Fibroblast of lung (primary cell): ENCODE measurements at regions not wholly inside any gene's neighbourhood (a gene's known extent, or its start where the extent isn't known, plus 50 kb on each side); places are given as distances from the start of the nearest gene placed in this dataset.

ENCODE experiments used
- EZH2 ChIP-seq: IDR thresholded peaks from 2 replicates; pipeline ENCODE4 v1.5.1; 2012; ENCODE audit warnings: low read length, control low read depth, mild to moderate bottlenecking; ENCODE audit errors: missing control alignments
- TF ChIP-seq, protein P1 (sequence below), 2 donors: IDR thresholded peaks in 1 of 2; conservative IDR thresholded peaks in 1 of 2; 1 replicate in 1 of 2; 2 replicates in 1 of 2; pipeline ENCODE4 v1.5.1; 2011 to 2012; ENCODE audit warnings: low read length in 2 of 2, control low read depth in 1 of 2, inconsistent platforms in 1 of 2, low read depth in 1 of 2, mild to moderate bottlenecking in 1 of 2

DNA sequence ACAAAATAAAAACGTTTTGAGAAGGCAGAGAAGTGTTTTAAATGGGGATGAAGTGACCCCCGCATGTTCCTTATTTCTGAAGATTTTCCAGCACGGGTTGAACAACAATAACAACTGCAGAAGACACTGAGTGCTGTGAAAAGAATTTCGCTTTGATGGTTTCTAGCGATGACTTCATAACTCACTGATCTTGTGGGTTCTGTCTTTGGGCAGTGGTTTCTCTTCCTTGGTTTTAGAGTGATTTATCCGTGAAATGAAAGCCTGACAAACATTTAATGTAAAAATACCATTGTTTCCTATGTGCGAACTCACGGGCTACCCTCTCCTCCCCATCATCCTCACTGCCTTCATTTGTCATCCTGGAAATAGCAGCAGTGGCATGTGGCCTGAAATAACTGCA, 793.9 kb downstream of the QKI start:
- TF ChIP-seq, protein P1, sequence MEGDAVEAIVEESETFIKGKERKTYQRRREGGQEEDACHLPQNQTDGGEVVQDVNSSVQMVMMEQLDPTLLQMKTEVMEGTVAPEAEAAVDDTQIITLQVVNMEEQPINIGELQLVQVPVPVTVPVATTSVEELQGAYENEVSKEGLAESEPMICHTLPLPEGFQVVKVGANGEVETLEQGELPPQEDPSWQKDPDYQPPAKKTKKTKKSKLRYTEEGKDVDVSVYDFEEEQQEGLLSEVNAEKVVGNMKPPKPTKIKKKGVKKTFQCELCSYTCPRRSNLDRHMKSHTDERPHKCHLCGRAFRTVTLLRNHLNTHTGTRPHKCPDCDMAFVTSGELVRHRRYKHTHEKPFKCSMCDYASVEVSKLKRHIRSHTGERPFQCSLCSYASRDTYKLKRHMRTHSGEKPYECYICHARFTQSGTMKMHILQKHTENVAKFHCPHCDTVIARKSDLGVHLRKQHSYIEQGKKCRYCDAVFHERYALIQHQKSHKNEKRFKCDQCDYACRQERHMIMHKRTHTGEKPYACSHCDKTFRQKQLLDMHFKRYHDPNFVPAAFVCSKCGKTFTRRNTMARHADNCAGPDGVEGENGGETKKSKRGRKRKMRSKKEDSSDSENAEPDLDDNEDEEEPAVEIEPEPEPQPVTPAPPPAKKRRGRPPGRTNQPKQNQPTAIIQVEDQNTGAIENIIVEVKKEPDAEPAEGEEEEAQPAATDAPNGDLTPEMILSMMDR (conservative IDR thresholded peaks at IDR 0.05 in 1 of 2, IDR thresholded peaks at IDR 0.05 in 1 of 2; ENCODE audit: low read depth in 1 of 2, low read length in 2 of 2): no peak
- TF ChIP-seq EZH2: no peak
